Kidney (tissue), 13 donors: ENCODE measurements at regions not wholly inside any gene's neighbourhood (a gene's known extent, or its start where the extent isn't known, plus 50 kb on each side); places are given as distances from the start of the nearest gene placed in this dataset.

Source experiments
- DNase-seq, 5 donors: peaks; one replicate each; pipeline ENCODE4 v3.0.0-alpha.2; 2013 to 2020
- FAIRE-seq: peaks from 2 replicates; lab custom pipeline; 2012; peaks lifted over from hg19 to GRCh38; lab: Jason Lieb, UNC
- H3K27ac ChIP-seq, 2 donors: one replicate each; pipeline ENCODE4 v1.7.0; 2013; ENCODE audit warnings: low read depth in 2 of 2, low read length in 2 of 2, inconsistent platforms in 1 of 2
- H3K27me3 ChIP-seq: one replicate; pipeline ENCODE4 v1.7.1; 2013; ENCODE audit warnings: low read length, inconsistent platforms; ENCODE audit not compliant: control insufficient read depth, insufficient read depth
- H3K36me3 ChIP-seq, 3 donors: one replicate each; pipeline versions ENCODE4 v1.7.0 to v1.7.1; 2013; ENCODE audit warnings: low read length in 3 of 3, control low read depth in 1 of 3, inconsistent platforms in 1 of 3; ENCODE audit not compliant: insufficient read depth in 3 of 3, control insufficient read depth in 2 of 3
- H3K4me1 ChIP-seq, 3 donors: one replicate each; pipeline versions ENCODE4 v1.7.0 to v1.7.1; 2013; ENCODE audit warnings: low read length in 3 of 3, inconsistent platforms in 1 of 3, low read depth in 1 of 3; ENCODE audit not compliant: control insufficient read depth in 2 of 3, insufficient read depth in 2 of 3
- H3K4me3 ChIP-seq, 3 donors: one replicate each; pipeline versions ENCODE4 v1.7.0 to v1.8.1; 2013; ENCODE audit warnings: low read length in 3 of 3, control low read depth in 1 of 3, inconsistent platforms in 1 of 3
- H3K9ac ChIP-seq, 3 donors: one replicate each; pipeline versions ENCODE4 v1.7.0 to v1.7.1; 2013; ENCODE audit warnings: low read length in 3 of 3, control low read depth in 1 of 3, inconsistent platforms in 1 of 3
- H3K9me3 ChIP-seq, 3 donors: one replicate each; pipeline versions ENCODE4 v1.7.0 to v1.7.1; 2013; ENCODE audit warnings: low read length in 3 of 3, control low read depth in 1 of 3, inconsistent platforms in 1 of 3; ENCODE audit not compliant: control insufficient read depth in 2 of 3, insufficient read depth in 1 of 3
- intact Hi-C: fragments of 100-400 bp; cut with DNase I; formaldehyde crosslinking; loops from one replicate; pipeline ENCODE4 v1.11.1; 2022
- TF ChIP-seq, protein P1 (sequence below): IDR thresholded peaks from 3 replicates; pipeline ENCODE4 v1.5.1; 2012; ENCODE audit warnings: mild to moderate bottlenecking, moderate library complexity, borderline replicate concordance; ENCODE audit not compliant: insufficient read depth; ENCODE audit errors: extremely low read depth
- donor health status: control.
- donor health status: control.
- donor health status: control.
- donor health status: control.
- donor health status: control.
- donor health status: DM: yes; HTN: yes; CAD: no.
- donor health status: Normal renal cell carcinoma (clear cell type).

DNA sequence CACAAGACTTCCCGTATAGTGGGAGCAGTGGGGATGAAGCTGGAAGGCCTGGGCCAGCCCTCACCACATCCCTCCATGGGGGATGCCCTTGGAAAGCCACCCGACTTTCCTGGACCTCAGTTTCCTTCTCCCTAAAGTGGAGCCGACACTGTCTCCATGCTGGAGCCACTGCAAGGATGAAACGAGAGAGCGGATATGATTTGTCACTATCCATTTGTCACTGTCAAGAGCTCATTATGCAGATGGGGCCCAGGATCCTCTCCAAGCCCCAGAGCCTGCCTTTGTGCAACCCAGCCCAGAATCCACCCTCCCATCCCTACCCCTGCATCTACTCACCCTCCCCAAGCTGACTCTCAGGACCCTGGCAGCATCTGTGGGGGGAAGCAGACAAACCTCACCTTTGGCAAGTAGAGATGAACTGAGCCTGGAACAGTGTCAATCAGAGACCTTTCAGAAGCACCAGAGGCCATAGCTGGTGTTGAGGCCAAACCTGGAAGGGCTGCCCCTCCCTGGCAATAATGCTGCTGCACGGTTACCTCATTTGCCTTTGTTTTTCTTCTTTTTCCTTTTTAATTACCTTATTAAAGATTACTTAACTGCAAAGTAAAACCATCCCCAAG lies 287.7 kb upstream of the RTL1 start:
- H3K4me3 ChIP-seq: no peak overlapping the region
- H3K36me3 ChIP-seq: no peaks in the 10 kb centered on the region
- DNase-seq: peak in 2 of 5 donors; percentile 24 to 27
- FAIRE-seq: no peak
- no peak overlapping the region for H3K9ac ChIP-seq
- H3K9me3 ChIP-seq: no peaks in the 10 kb centered on the region
- TF ChIP-seq, protein P1, sequence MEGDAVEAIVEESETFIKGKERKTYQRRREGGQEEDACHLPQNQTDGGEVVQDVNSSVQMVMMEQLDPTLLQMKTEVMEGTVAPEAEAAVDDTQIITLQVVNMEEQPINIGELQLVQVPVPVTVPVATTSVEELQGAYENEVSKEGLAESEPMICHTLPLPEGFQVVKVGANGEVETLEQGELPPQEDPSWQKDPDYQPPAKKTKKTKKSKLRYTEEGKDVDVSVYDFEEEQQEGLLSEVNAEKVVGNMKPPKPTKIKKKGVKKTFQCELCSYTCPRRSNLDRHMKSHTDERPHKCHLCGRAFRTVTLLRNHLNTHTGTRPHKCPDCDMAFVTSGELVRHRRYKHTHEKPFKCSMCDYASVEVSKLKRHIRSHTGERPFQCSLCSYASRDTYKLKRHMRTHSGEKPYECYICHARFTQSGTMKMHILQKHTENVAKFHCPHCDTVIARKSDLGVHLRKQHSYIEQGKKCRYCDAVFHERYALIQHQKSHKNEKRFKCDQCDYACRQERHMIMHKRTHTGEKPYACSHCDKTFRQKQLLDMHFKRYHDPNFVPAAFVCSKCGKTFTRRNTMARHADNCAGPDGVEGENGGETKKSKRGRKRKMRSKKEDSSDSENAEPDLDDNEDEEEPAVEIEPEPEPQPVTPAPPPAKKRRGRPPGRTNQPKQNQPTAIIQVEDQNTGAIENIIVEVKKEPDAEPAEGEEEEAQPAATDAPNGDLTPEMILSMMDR: no peak
- intact Hi-C loops: no loop called here
- no peaks in the 10 kb centered on the region for H3K27me3 ChIP-seq
- H3K4me1 ChIP-seq: no peaks in the 10 kb centered on the region
- H3K27ac ChIP-seq: no peak overlapping the region

DNA sequence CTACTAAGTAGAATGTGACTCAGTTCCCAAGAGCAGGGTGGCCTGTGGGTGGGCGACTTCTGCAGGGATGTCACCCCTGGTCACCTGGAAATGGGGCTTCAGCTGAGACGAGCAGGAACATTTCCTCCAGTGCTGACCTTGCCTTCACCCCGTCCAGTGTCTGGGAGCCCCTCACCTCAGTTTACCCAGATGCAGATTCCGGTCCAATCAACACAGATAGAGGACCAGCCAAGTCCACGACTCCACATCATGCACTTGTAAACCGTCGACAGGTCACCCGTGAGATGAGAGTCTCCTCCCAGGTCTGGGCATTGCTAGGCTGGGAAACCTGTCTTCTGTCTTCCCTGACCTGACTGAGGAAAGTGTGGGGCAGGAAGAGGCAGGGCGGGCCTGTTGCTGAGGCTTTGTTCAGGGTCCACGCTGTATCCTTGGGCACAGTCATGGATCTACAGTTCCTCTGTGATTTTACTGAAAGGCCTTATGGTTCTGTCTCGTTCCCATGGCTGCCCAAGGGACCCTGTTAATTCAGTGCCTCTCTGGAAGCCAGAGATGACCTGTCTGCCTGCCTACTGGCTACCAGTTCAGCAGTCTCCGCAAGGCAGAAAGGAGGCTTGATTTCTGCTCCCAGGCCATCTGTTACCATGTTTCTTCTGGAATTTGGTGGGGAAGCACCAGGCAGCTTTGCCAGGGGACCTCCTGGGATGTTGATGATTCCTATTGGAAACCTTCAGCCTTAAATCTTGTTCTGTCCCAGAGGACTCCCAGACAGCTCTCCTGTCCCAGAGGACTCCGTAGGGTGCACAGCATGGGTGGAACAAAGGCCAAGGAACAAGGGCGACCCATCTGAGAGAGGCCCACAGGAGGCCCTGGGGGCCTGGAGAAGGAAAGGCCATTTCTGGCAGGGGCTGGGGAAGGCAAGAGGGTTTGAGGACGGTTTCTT lies 288.5 kb upstream of the RTL1 start:
- Histone ChIP-seq H3K9ac (no peak overlapping the region), H3K9me3 (no peaks in the 10 kb centered on the region), H3K4me1 (no peaks in the 10 kb centered on the region), H3K4me3 (no peak overlapping the region), H3K27me3 (no peaks in the 10 kb centered on the region), H3K36me3 (no peaks in the 10 kb centered on the region), H3K27ac (no peak overlapping the region)
- DNase-seq (peak in 2 of 5 donors; percentile 13 to 22), FAIRE-seq (no peak)
- TF ChIP-seq, protein P1: no peak
- intact Hi-C loops: no loop called here

DNA sequence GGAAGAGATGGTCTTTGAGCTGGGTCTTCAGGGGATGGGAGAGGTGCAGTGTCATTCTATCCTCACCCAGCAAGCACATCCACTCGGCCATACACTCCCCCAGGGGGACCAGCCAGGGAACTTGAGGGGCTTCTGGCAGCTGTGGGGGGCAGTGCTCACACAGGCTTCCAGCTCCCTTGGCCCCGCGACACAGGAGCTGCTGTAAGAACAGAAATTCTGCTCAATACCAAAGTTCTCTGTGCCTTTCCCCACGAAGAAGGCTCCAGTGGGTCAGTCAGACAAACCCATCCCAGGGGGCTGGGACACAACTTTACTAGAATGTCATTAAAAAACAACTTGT lies 289.1 kb upstream of the RTL1 start:
- no peaks in the 10 kb centered on the region for H3K27me3 ChIP-seq
- DNase-seq: peak in 1 of 5 donors; percentile 53
- H3K4me1 ChIP-seq: no peaks in the 10 kb centered on the region
- no peak overlapping the region for H3K27ac ChIP-seq
- H3K4me3 ChIP-seq: no peak overlapping the region
- intact Hi-C loops: no loop called here
- TF ChIP-seq, protein P1: no peak
- no peaks in the 10 kb centered on the region for H3K9me3 ChIP-seq
- no peaks in the 10 kb centered on the region for H3K36me3 ChIP-seq
- no peak overlapping the region for H3K9ac ChIP-seq
- FAIRE-seq: no peak
